NT2/D1 (cell line): ENCODE measurements at regions not wholly inside any gene's neighbourhood (a gene's known extent, or its start where the extent isn't known, plus 50 kb on each side); places are given as distances from the start of the nearest gene placed in this dataset.

Source experiments
- YY1 ChIP-seq: IDR thresholded peaks from 2 replicates; pipeline ENCODE4 v1.6.1; 2011; ENCODE audit not compliant: insufficient read length, insufficient read depth
- ZNF274 ChIP-seq: IDR thresholded peaks from 2 replicates; pipeline ENCODE4 v1.6.1; 2011; ENCODE audit warnings: mild to moderate bottlenecking, low read depth, low read length

DNA sequence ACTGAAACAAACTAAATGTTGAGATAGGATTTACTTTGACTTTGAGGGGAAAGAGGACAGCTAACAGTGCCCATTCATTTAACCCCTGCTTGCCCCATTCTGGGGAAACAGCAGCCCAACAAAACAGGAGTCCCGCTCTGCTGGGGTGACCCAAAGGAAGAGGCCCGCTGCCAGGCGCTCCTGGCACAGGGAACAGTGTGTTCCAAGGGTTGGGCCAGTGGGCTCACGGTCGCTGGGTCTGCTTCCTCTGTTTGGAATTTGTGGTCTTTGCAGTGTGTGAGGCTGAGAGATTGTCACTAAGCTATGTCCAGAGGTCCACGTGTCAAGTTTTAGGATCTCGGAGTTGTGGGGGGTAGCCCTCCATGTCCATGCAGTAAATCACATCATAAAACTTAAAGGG, 250.4 kb upstream of the C2CD4B start:
- TF ChIP-seq YY1 = no peak
- no peak for TF ChIP-seq ZNF274
